ENCODE measurements at regions not wholly inside any gene's neighbourhood (a gene's known extent, or its start where the extent isn't known, plus 50 kb on each side); places are given as distances from the start of the nearest gene placed in this dataset.

DNA sequence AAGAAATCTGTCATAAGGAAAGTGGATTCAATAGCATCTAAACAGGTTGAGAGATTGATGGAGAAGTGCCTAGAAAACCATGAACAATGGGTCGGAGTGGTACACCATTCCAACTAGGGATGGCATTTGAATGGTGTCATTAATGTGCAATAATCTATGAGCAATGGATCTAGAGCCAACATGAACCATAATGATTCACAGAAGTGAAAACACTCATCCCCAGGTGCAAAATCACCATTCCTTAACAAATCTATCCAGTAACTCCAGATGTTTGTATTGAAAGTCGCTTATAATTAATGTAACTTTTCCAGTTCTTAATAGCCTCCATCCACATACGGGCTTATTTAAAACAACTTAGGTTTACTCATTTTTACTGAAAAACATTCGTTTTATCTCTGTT is 201.3 kb upstream of the ADGRL4 start:
- TF ChIP-seq, protein P1, sequence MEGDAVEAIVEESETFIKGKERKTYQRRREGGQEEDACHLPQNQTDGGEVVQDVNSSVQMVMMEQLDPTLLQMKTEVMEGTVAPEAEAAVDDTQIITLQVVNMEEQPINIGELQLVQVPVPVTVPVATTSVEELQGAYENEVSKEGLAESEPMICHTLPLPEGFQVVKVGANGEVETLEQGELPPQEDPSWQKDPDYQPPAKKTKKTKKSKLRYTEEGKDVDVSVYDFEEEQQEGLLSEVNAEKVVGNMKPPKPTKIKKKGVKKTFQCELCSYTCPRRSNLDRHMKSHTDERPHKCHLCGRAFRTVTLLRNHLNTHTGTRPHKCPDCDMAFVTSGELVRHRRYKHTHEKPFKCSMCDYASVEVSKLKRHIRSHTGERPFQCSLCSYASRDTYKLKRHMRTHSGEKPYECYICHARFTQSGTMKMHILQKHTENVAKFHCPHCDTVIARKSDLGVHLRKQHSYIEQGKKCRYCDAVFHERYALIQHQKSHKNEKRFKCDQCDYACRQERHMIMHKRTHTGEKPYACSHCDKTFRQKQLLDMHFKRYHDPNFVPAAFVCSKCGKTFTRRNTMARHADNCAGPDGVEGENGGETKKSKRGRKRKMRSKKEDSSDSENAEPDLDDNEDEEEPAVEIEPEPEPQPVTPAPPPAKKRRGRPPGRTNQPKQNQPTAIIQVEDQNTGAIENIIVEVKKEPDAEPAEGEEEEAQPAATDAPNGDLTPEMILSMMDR (CRISPR knock-in tag; IDR thresholded peaks at IDR 0.05) = no peak
- TF ChIP-seq, protein P2, sequence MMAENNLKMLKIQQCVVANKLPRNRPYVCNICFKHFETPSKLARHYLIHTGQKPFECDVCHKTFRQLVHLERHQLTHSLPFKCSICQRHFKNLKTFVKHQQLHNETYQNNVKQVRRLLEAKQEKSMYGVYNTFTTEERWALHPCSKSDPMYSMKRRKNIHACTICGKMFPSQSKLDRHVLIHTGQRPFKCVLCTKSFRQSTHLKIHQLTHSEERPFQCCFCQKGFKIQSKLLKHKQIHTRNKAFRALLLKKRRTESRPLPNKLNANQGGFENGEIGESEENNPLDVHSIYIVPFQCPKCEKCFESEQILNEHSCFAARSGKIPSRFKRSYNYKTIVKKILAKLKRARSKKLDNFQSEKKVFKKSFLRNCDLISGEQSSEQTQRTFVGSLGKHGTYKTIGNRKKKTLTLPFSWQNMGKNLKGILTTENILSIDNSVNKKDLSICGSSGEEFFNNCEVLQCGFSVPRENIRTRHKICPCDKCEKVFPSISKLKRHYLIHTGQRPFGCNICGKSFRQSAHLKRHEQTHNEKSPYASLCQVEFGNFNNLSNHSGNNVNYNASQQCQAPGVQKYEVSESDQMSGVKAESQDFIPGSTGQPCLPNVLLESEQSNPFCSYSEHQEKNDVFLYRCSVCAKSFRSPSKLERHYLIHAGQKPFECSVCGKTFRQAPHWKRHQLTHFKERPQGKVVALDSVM (CRISPR knock-in tag; IDR thresholded peaks at IDR 0.05) = no peak
- TF ChIP-seq MAFK (conservative IDR thresholded peaks at IDR 0.05 in 1 of 2, IDR thresholded peaks at IDR 0.05 in 1 of 2; ENCODE audit: low read length in 2 of 2) (no peak), ZNF790 (CRISPR knock-in tag; IDR thresholded peaks at IDR 0.05; ENCODE audit: borderline replicate concordance) (no peak), ZNF816 (CRISPR knock-in tag; IDR thresholded peaks at IDR 0.05; ENCODE audit: borderline replicate concordance) (no peak), ZNF343 (CRISPR knock-in tag; IDR thresholded peaks at IDR 0.05) (no peak), HNRNPUL1 (IDR thresholded peaks at IDR 0.05; ENCODE audit: low read depth, low read length) (no peak), HDAC2 (CRISPR knock-in tag; IDR thresholded peaks at IDR 0.05) (no peak), HCFC1 (IDR thresholded peaks at IDR 0.05; ENCODE audit: low read depth, low read length) (no peak), ZNF121 (CRISPR knock-in tag; IDR thresholded peaks at IDR 0.05) (no peak), SIN3A (IDR thresholded peaks at IDR 0.05; ENCODE audit: borderline replicate concordance, low read depth, low read length) (no peak), KLF9 (CRISPR knock-in tag; IDR thresholded peaks at IDR 0.05; ENCODE audit: low read depth) (no peak), SP1 (IDR thresholded peaks at IDR 0.05) (no peak), SP1 (CRISPR knock-in tag; IDR thresholded peaks at IDR 0.05) (no peak), POLR2A (IDR thresholded peaks at IDR 0.05; ENCODE audit: insufficient read depth in 1 of 2, low read depth in 2 of 2, low read length in 2 of 2) (no peak)

Measured in HepG2 (cell line).